Iris pigment epithelial cell (primary cell): ENCODE measurements at regions not wholly inside any gene's neighbourhood (a gene's known extent, or its start where the extent isn't known, plus 50 kb on each side); places are given as distances from the start of the nearest gene placed in this dataset.

ENCODE experiments used
- DNase-seq: peaks from one replicate; pipeline ENCODE4 v3.0.0-alpha.2; 2011; ENCODE audit warnings: low read depth

DNA sequence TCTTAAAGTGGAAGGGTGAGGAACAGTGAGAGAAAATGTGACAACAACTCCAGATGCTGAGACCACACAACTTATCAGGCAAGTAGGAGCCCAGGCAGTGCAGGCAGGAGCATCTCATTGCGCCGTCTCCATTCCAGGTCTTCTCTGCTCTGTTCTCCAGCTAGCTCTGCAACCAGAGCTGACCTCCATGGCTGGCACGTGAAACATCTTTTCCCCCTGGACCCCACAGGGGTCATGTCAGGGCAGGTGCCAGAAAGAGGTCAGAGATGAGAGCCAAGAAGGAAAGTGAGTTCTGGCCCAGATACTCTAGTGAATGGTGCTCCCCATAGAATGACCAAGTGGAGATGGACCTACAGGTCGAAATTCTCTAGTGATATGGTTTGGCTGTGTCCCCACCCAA, 281.4 kb downstream of the SMOC2 start:
- DNase-seq = no peak

GRCh38 chr6:168721571-168721970, 280.6 kb downstream of the SMOC2 start:
- no peak for DNase-seq

GRCh38 chr6:168719901-168720300, 278.9 kb downstream of the SMOC2 start:
- no peak for DNase-seq

- no peak for DNase-seq
Measured at GRCh38 chr6:168718821-168719475, 278.0 kb downstream of the SMOC2 start.
